Fibroblast of the aortic adventitia (primary cell): ENCODE measurements at regions not wholly inside any gene's neighbourhood (a gene's known extent, or its start where the extent isn't known, plus 50 kb on each side); places are given as distances from the start of the nearest gene placed in this dataset.

Experiments used
- DNase-seq: peaks from one replicate; pipeline ENCODE4 v3.0.0-alpha.2; 2010; ENCODE audit warnings: low read depth
- H3K4me3 ChIP-seq: 2 replicates; pipeline ENCODE4 v1.5.1; 2011; ENCODE audit warnings: low read depth, mild to moderate bottlenecking, control low read depth, low read length, moderate library complexity
- CTCF ChIP-seq: IDR thresholded peaks from 2 replicates; pipeline ENCODE4 v1.5.1; 2011; ENCODE audit warnings: mild to moderate bottlenecking, low read length, control low read depth, inconsistent platforms; ENCODE audit not compliant: insufficient read depth

GRCh38 chr2:126804347-126804746 is 94.3 kb upstream of the TEX51 start:
- no peak overlapping the region for H3K4me3 ChIP-seq
- TF ChIP-seq CTCF = no peak
- no peak for DNase-seq

GRCh38 chr2:126808929-126809328 is 89.8 kb upstream of the TEX51 start:
- no peak for TF ChIP-seq CTCF
- no peak for DNase-seq
- H3K4me3 ChIP-seq = no peak overlapping the region

GRCh38 chr2:126809340-126809739 is 89.3 kb upstream of the TEX51 start:
- H3K4me3 ChIP-seq = no peak overlapping the region
- no peak for DNase-seq
- TF ChIP-seq CTCF = no peak

- no peak overlapping the region for H3K4me3 ChIP-seq
- no peak for TF ChIP-seq CTCF
- no peak for DNase-seq
Observed at GRCh38 chr2:126810001-126810400, 88.7 kb upstream of the TEX51 start.

GRCh38 chr2:126811101-126811500 is 87.6 kb upstream of the TEX51 start:
- no peak for DNase-seq
- no peak overlapping the region for H3K4me3 ChIP-seq
- no peak for TF ChIP-seq CTCF

- DNase-seq = no peak
- no peak overlapping the region for H3K4me3 ChIP-seq
- TF ChIP-seq CTCF = no peak
Observed at GRCh38 chr2:126817172-126817571, 81.5 kb upstream of the TEX51 start.

- DNase-seq = no peak
- TF ChIP-seq CTCF = no peak
- H3K4me3 ChIP-seq = no peak overlapping the region
Observed at GRCh38 chr2:126822115-126822514, 76.6 kb upstream of the TEX51 start.
